COR-L47 (cell line): ENCODE measurements at regions not wholly inside any gene's neighbourhood (a gene's known extent, or its start where the extent isn't known, plus 50 kb on each side); places are given as distances from the start of the nearest gene placed in this dataset.
"Not testable (repeated sequence)": the region's sequence is repeated elsewhere in the genome, so short reads cannot be mapped to it uniquely, and the experiment has no call there.

Experiments used
- DNase-seq: peaks from one replicate; lab custom pipeline; 2025; lab: John Stamatoyannopoulos, UW

- no peak for DNase-seq
Observed at GRCh38 chr2:51778806-51779205, 746.9 kb upstream of the NRXN1 start.

- not testable (repeated sequence) for DNase-seq
Observed at GRCh38 chr2:51774606-51775005, 742.7 kb upstream of the NRXN1 start.

- no peak for DNase-seq
Observed at GRCh38 chr2:51760441-51760840, 728.5 kb upstream of the NRXN1 start.

GRCh38 chr2:51758081-51758480, 726.1 kb upstream of the NRXN1 start:
- no peak for DNase-seq

GRCh38 chr2:51734115-51734514, 702.2 kb upstream of the NRXN1 start:
- DNase-seq, result no peak

- DNase-seq, result no peak
Observed at GRCh38 chr2:51723691-51724090, 691.8 kb upstream of the NRXN1 start.

DNA sequence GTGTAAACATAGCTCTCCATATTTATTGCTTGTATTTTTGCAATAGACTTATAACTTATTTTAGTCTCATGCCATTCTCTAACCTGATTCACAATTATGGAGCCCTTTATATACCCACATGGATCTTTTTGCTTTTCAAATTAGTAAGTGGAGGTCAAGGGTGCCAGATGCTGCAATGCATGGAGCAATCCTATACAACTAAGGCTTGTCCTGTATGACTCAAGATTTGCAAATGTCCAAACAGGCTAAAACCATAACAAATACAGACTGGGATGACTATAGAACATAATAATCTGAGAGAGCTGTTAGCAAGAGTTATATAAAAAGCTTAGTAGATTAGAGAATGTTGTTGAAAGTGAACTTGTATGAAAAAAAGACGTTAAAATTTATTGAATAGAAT, 690.4 kb upstream of the NRXN1 start:
- no peak for DNase-seq

- DNase-seq, result no peak
Observed at GRCh38 chr2:51720826-51721225, 688.9 kb upstream of the NRXN1 start.

GRCh38 chr2:51718881-51719280, 686.9 kb upstream of the NRXN1 start:
- no peak for DNase-seq

DNA sequence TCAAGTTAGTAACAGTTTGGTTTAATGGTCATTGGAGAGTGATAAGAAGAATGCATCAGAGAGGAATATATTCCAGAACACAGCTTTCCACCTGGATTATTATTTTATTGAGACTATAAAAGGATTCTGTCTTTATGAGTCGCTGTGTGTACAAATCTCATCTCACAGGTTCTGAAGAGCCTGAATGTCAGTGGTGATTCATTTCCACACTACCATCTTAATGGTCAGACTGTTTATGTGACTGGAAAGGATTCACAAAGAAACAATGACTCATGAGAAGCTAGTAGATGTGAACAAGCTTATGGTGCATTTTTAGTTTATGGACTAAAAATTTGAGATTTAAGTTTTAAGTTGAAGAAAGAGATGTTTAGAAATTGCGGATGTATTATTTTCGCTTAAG, 685.4 kb upstream of the NRXN1 start:
- no peak for DNase-seq

DNA sequence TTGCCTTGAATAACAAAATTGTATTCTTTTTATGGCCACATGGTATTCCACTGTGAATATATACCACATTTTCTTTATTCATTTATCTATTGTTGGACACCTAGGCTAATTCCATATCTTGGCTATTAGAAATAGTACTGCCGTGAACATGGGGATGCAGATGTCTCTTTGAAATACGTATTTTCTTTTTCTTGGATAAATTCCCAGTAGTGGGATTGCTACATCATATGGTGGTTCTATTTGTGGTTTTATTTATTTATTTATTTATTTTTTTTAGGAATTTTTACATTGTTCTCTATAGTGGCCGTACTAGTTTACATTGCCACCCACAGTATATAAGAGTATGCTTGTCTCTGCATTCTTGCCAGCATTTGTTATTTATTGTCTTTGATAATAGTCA, 679.8 kb upstream of the NRXN1 start:
- DNase-seq, result no peak

DNA sequence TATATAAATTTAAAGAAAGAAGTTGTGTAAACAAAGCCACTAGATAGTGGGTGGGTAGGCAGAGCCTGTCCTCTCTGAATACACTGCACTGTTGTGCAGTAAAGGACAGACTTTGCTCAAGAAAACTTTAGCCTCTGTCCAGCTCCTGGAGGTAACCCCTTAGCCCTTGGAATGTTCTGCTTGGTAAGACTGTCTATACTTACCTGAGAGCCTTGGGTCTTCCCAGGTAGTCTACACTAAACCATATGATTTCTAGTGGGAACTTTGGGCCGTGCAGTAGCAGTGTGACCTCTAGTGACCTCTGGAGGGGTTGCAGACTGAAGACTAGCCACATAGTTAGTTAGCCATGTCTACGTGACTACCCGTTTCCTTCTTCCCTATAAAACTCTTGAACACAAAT, 678.3 kb upstream of the NRXN1 start:
- DNase-seq, result peak; percentile 24

DNA sequence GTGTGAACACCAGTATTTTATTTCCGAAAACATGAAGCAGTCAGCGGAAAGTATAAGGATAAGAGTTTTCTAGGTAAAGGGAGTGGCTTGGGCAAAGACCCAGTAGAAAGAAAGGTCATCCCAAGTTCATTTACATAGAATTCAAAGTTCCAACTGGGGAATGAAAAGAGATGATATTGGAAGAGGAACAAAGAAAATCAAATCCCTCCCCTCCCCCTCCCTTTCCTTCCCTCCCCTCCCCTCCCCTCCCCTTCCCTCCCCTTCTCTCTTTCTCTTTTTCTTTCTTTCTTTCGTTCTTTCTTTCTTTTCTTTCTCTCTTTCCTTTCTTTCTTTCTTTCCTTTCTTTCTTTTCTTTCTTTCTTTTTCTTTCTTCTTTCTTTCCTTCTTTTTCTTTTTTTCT, 675.7 kb upstream of the NRXN1 start:
- no peak for DNase-seq

DNA sequence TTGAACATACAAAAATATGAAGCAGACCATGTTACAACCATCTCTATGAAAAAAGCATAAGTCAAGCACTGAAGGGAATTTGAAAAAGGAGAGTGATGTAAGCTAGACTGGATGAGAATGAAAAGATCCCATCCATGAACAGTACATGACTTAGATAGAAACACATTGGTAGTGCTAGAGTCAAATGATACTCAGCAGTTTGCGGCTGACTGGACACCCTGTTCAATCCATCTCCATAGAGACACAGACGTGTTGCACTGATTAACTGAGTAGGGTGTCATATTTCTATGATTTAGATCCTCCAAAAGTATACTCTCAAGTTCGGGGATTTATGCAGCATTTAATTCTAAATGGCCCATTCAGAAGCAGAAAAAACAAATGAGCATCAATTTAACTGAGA, 674.3 kb upstream of the NRXN1 start:
- no peak for DNase-seq

DNA sequence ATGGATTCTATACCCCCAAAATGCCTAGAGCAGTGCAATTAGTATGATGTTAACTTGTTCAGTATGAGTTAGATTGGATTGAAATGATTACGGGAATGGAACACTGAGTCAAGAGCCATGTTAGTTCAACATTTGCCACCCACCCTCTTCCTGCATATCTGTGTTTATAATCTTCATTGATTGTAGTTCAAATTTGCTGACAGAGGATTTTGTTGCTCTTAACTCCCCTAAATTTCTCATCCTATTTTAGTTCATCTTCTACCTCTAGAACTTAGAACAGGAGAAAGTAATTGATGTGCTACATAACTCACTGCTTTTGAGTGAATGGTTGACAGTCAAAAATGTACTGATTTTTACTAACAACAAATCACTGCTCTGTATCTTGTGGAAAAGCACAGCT, 673.5 kb upstream of the NRXN1 start:
- no peak for DNase-seq

DNA sequence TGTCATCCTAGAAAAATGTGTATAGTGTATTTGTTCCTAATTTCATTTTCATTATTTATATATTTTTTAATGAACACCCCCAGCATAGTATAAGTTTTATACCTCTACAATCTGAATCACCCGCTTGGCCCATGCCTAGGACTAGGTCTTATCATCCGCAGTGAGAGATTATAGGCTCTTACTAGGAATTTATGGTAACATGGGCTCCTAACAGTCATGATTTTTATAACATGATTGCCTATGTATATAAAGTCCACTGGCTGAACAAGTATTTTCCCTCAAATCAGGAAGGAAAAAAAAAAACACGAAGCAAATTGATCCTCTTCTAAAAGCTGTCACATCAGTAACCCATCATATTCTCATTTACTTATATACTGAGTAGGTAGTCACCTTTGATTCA, 666.1 kb upstream of the NRXN1 start:
- DNase-seq, result no peak

GRCh38 chr2:51697095-51697494, 665.2 kb upstream of the NRXN1 start:
- no peak for DNase-seq

DNA sequence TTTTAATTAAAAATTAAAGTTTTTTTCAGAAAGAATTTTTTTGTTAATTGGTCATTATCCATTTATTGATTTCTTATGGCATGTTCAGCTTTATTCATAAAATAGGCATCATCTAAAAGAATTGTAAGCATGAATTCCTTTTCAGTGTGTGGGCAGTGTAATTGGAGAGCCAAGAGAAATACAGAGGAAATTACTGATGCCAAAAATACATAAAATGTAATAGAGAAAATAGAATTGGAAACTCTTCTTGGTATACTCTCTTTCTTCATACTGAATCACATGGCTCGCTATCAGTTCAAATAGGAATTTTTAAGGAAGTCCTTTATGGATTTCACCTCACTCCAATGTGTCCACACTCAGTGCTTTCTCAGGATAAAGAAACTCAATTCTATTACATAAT, 663.6 kb upstream of the NRXN1 start:
- no peak for DNase-seq

DNA sequence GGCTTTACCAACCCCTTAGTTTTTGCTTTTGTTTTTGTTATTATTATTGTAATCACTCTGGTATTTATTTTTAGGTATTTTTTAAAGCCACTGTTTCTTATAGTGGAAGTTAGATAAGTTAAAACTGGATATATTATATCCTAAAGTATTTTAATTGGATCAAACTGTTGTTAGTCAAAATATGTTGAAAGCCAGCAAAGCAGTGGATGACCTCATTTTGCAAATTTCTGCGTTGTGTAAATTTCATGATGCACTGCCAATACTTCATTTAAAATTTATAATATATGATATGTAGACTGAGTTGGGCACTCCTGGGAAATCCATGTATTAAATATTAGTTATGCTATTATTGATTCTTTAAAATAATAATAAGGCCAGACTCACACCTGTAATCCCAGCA, 661.7 kb upstream of the NRXN1 start:
- no peak for DNase-seq

DNA sequence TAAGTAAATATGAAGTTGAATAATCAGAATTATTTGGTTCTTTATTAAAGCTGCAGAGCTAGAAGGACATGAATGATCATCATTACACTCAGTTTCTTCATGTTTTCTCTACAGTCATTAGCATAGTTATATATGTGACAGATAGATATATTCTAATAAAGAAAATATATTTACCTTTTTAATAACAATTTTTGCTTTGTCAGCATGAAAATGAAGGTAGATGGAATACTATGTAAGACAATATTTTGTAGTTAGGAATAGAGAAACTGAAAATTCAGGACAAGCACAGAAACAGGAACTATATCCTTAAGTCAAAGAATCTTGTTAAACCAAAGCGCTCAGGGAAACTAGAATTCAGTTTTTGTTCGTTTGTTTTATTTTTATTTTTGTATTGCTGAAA, 649.9 kb upstream of the NRXN1 start:
- DNase-seq, result no peak

DNA sequence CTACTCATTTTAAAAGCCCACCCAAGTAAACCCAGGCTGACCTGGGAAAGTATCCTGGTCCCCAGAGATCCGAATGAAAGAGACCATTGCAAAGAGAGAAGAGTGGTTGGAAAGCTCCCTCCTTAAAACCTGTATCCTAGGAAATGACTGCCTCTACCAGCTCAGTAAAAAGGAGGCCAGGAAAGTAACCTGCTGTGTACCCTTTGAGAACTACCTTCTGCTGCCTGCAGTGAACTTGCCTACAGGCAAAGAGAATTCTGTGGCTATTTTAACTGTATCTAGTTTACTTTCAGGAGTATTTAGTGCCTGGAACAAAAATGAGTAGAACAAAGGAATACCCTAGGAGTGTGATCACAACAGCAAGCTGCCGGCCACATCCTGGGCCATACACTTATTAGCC, 641.7 kb upstream of the NRXN1 start:
- no peak for DNase-seq

DNA sequence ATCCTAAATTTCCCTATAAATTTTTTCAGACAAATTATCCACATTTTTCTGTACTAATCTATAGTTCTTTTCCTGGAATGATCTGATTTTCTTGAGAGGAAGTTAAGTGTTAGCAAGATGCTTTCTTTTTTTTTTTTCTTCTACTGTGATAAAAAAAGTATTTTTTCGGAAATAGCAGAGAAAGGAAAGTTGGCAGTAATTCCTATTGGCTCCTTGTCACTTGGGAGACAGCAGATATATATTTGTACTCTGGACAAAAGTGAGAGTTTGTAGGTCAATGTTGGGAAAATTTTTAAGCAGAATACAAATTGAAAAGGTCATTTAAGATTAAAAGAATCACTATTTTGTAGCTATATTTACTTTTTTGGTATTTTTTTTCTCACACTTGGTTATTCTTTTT, 635.7 kb upstream of the NRXN1 start:
- DNase-seq, result no peak

DNA sequence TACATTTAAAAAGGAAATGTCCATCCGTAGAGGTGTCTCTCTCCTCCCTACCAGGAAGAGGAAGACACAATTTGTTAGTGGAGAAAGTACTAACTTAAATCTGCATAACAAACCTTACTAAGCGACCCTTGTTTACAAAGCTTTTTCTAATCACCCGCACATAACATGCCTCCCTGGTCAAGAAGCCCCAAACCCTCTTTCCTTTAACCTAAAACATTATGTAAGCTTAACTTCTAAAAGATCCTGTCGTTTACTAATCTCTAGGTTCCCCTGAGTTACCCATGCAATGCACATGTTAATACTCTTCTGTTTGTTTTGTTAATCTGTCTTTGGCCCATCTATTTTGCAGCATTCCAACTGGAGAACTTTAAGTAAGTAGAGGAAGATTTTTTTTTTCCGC, 630.3 kb upstream of the NRXN1 start:
- DNase-seq, result no peak

GRCh38 chr2:51657849-51658248, 625.9 kb upstream of the NRXN1 start:
- DNase-seq, result no peak

GRCh38 chr2:51650769-51651168, 618.8 kb upstream of the NRXN1 start:
- DNase-seq, result no peak
